SK-N-SH treated with all-trans-retinoic acid at 6 μM for 48 hours (cell line): ENCODE measurements at regions not wholly inside any gene's neighbourhood (a gene's known extent, or its start where the extent isn't known, plus 50 kb on each side); places are given as distances from the start of the nearest gene placed in this dataset.

Experiments
- ISL1 ChIP-seq: fragments of 250-450 bp; sonication (Bioruptor Pico); IDR thresholded peaks from 2 replicates; pipeline ENCODE4 v2.1.2; 2022; ENCODE audit warnings: mild to moderate bottlenecking, moderate library complexity
- OSR1 ChIP-seq: fragments of 250-450 bp; sonication (Bioruptor Pico); IDR thresholded peaks from 2 replicates; pipeline ENCODE4 v1.8.0; 2022; ENCODE audit warnings: moderate library complexity, mild to moderate bottlenecking, inconsistent platforms
- PPARA ChIP-seq: fragments of 250-450 bp; sonication (Bioruptor Pico); IDR thresholded peaks from 2 replicates; pipeline ENCODE4 v1.5.0; 2020; ENCODE audit warnings: mild to moderate bottlenecking, borderline replicate concordance
- RARB ChIP-seq: fragments of 250-450 bp; sonication (Bioruptor Pico); IDR thresholded peaks from 2 replicates; pipeline ENCODE4 v1.8.0; 2021; ENCODE audit warnings: mild to moderate bottlenecking, moderate library complexity
- TSHZ2 ChIP-seq: fragments of 250-450 bp; sonication (Bioruptor Pico); IDR thresholded peaks from 2 replicates; pipeline ENCODE4 v1.5.0; 2020; ENCODE audit warnings: mild to moderate bottlenecking, moderate library complexity
- ZNF70 ChIP-seq: fragments of 450-650 bp; formaldehyde crosslinking; IDR thresholded peaks from 2 replicates; pipeline ENCODE4 v1.5.0; 2020; ENCODE audit warnings: mild to moderate bottlenecking, moderate library complexity
- TF ChIP-seq, protein P1 (sequence below): fragments of 250-450 bp; sonication (Bioruptor Pico); IDR thresholded peaks from 2 replicates; pipeline ENCODE4 v1.5.1; 2020; ENCODE audit warnings: low read depth, mild to moderate bottlenecking, moderate library complexity

DNA sequence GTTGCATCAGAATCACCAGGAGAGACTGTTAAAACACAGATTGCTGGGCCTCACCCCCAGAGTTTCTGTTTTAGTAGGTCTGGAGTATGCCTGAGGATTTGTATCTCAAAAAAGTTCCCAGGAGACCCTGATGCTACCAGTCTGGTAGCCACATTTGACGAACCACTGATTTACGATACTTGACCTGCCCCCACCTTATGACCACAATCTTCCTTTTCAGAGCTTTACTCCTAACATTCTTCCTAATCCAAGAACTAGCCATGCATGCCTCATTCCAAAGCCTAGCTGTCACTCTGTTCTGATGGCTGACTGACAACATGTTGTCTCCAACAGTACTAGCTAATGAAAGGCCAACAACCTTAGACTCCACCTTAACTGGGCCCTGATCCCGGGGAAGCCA lies 191.4 kb downstream of the MBD2 start:
- TF ChIP-seq PPARA (CRISPR knock-in tag) (no peak), ISL1 (no peak), OSR1 (CRISPR knock-in tag) (no peak), TSHZ2 (no peak), RARB (CRISPR knock-in tag) (no peak), ZNF70 (no peak)
- TF ChIP-seq, protein P1, sequence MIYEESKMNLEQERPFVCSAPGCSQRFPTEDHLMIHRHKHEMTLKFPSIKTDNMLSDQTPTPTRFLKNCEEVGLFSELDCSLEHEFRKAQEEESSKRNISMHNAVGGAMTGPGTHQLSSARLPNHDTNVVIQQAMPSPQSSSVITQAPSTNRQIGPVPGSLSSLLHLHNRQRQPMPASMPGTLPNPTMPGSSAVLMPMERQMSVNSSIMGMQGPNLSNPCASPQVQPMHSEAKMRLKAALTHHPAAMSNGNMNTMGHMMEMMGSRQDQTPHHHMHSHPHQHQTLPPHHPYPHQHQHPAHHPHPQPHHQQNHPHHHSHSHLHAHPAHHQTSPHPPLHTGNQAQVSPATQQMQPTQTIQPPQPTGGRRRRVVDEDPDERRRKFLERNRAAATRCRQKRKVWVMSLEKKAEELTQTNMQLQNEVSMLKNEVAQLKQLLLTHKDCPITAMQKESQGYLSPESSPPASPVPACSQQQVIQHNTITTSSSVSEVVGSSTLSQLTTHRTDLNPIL (CRISPR knock-in tag): no peak
